A673 (cell line): ENCODE measurements at regions not wholly inside any gene's neighbourhood (a gene's known extent, or its start where the extent isn't known, plus 50 kb on each side); places are given as distances from the start of the nearest gene placed in this dataset.
A peak's percentile ranks its signal among the peaks of the same experiment; 100 is the strongest.

ENCODE experiments used
- BruUV-seq: library from RNA; stranded (reverse); fragments of 400-500 nt; replicated peaks from 2 replicates; lab custom pipeline; 2021; lab: Mats Ljungman, UMichigan
- CTCF ChIA-PET: fragments of 300-600 bp; sonication (Branson Sonifier 250); formaldehyde crosslinking; loops from one replicate; lab custom pipeline; 2022; ENCODE audit warnings: antibody characterized with exemption; lab: Charles Lee
- POLR2A ChIA-PET: fragments of 300-600 bp; sonication (Branson Sonifier 250); formaldehyde crosslinking; loops from one replicate; lab custom pipeline; 2022; ENCODE audit warnings: antibody characterized with exemption; ENCODE audit not compliant: low non-redundant PET; lab: Charles Lee
- DNase-seq: peaks from one replicate; pipeline ENCODE4 v3.0.0-alpha.2; 2015; ENCODE audit warnings: low spot score
- H3K27ac ChIP-seq: fragments of 200-600 bp; sonication (generic); 2 replicates; pipeline ENCODE4 v1.5.1; 2016; ENCODE audit warnings: mixed run types, low read depth, mild to moderate bottlenecking, mixed read lengths, antibody characterized with exemption, low read length; ENCODE audit not compliant: poor library complexity, severe bottlenecking
- H3K27me3 ChIP-seq: fragments of 200-600 bp; sonication (generic); replicated peaks from 2 replicates; pipeline ENCODE4 v1.6.1; 2017; ENCODE audit warnings: mixed run types, low read depth, mild to moderate bottlenecking, mixed read lengths, antibody characterized with exemption, low read length; ENCODE audit not compliant: insufficient read depth, poor library complexity
- H3K36me3 ChIP-seq: fragments of 200-600 bp; sonication (generic); 2 replicates; pipeline ENCODE4 v1.6.1; 2016; ENCODE audit warnings: mixed run types, mild to moderate bottlenecking, mixed read lengths, antibody characterized with exemption, low read length; ENCODE audit not compliant: insufficient read depth, poor library complexity, severe bottlenecking
- H3K4me1 ChIP-seq: fragments of 200-600 bp; sonication (generic); 2 replicates; pipeline ENCODE4 v1.6.1; 2017; ENCODE audit warnings: mixed run types, mild to moderate bottlenecking, mixed read lengths, antibody characterized with exemption, low read length; ENCODE audit not compliant: insufficient read depth, poor library complexity, severe bottlenecking
- H3K4me3 ChIP-seq: fragments of 200-600 bp; sonication (generic); 2 replicates; pipeline ENCODE4 v1.5.1; 2016; ENCODE audit warnings: low read depth, mixed run types, mild to moderate bottlenecking, mixed read lengths, low read length; ENCODE audit not compliant: poor library complexity, severe bottlenecking
- H3K9me3 ChIP-seq: fragments of 200-600 bp; sonication (generic); 2 replicates; pipeline ENCODE4 v1.6.1; 2016; ENCODE audit warnings: mixed run types, low read depth, mild to moderate bottlenecking, mixed read lengths, antibody characterized with exemption, low read length; ENCODE audit not compliant: poor library complexity, severe bottlenecking
- EZH2 ChIP-seq: fragments of 200-600 bp; sonication (generic); IDR thresholded peaks from 2 replicates; pipeline ENCODE4 v1.6.1; 2017; ENCODE audit warnings: borderline replicate concordance, low read depth, mild to moderate bottlenecking, mixed read lengths, antibody characterized with exemption, low read length; ENCODE audit not compliant: poor library complexity, severe bottlenecking
- intact Hi-C: fragments of 100-400 bp; cut with micrococcal nuclease; formaldehyde crosslinking; loops from one replicate; pipeline ENCODE4 v1.10.0; 2022; ENCODE audit not compliant: unreplicated experiment
- TF ChIP-seq, protein P1 (sequence below): fragments of 300-800, 200-600 bp; sonication (generic); conservative IDR thresholded peaks from 2 replicates; pipeline ENCODE4 v1.5.1; 2017; ENCODE audit warnings: low read depth, mild to moderate bottlenecking, antibody characterized with exemption, low read length, moderate library complexity, mixed read lengths

DNA sequence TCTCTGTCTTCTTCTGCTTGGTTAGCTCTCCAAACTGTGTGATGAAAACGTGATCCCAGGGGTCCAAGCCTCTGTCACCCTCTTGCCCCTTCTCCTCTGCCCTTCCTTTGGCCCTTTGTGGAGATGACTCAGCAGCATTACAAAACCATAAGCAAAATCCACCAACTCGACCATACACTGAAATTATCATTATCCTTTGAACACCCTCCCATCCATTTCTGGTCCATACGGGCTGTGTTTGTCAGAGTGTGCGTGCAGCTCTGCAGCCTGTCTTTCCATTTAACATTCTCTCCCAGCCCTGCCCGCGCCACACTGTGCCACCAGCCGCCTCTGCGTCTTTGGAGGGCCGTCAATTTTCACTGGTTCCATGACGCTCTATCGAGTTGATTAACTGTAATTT lies 69.2 kb downstream of the SLC25A47 start:
- CTCF ChIA-PET: no interaction called here
- H3K4me1 ChIP-seq: peaks cover 48% of the 10 kb centered on the region
- no peak for TF ChIP-seq EZH2
- TF ChIP-seq, protein P1, sequence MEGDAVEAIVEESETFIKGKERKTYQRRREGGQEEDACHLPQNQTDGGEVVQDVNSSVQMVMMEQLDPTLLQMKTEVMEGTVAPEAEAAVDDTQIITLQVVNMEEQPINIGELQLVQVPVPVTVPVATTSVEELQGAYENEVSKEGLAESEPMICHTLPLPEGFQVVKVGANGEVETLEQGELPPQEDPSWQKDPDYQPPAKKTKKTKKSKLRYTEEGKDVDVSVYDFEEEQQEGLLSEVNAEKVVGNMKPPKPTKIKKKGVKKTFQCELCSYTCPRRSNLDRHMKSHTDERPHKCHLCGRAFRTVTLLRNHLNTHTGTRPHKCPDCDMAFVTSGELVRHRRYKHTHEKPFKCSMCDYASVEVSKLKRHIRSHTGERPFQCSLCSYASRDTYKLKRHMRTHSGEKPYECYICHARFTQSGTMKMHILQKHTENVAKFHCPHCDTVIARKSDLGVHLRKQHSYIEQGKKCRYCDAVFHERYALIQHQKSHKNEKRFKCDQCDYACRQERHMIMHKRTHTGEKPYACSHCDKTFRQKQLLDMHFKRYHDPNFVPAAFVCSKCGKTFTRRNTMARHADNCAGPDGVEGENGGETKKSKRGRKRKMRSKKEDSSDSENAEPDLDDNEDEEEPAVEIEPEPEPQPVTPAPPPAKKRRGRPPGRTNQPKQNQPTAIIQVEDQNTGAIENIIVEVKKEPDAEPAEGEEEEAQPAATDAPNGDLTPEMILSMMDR: no peak
- no peaks in the 10 kb centered on the region for H3K27me3 ChIP-seq
- no TSS peak for BruUV-seq
- no peak overlapping the region for H3K4me3 ChIP-seq
- intact Hi-C loops: no loop called here
- no peaks in the 10 kb centered on the region for H3K36me3 ChIP-seq
- POLR2A ChIA-PET: no interaction called here
- DNase-seq: no peak
- H3K27ac ChIP-seq: no peak overlapping the region
- no peaks in the 10 kb centered on the region for H3K9me3 ChIP-seq

DNA sequence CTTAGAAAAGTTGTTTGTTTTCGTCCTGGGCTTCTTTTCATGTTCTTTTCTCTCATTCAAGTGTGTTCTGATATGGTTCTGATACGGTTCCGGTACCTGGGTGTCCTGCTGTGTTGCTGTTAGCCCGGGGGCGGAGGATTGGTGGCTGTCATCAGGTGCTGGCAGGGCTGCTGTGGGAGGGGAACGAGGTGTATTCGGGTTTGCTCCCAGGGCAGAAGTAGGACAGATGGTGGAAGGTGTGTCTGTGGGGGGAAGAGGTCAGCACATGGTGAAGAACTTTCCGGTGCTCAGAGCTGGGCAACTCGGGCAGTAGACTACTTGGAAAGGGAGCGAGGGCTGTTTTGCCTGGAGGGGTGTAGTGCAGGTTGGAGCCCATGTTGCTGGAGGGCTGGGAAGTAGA lies 70.2 kb downstream of the SLC25A47 start:
- TF ChIP-seq, protein P1: no peak
- TF ChIP-seq EZH2: no peak
- peak overlapping the region; percentile 4 for H3K27ac ChIP-seq
- H3K4me3 ChIP-seq: no peak overlapping the region
- no peaks in the 10 kb centered on the region for H3K27me3 ChIP-seq
- peaks cover 39% of the 10 kb centered on the region for H3K4me1 ChIP-seq
- DNase-seq: no peak
- intact Hi-C loops: no loop called here
- BruUV-seq: no TSS peak
- ChIA-PET CTCF (no interaction called here), POLR2A (no interaction called here)
- no peaks in the 10 kb centered on the region for H3K9me3 ChIP-seq
- H3K36me3 ChIP-seq: no peaks in the 10 kb centered on the region

DNA sequence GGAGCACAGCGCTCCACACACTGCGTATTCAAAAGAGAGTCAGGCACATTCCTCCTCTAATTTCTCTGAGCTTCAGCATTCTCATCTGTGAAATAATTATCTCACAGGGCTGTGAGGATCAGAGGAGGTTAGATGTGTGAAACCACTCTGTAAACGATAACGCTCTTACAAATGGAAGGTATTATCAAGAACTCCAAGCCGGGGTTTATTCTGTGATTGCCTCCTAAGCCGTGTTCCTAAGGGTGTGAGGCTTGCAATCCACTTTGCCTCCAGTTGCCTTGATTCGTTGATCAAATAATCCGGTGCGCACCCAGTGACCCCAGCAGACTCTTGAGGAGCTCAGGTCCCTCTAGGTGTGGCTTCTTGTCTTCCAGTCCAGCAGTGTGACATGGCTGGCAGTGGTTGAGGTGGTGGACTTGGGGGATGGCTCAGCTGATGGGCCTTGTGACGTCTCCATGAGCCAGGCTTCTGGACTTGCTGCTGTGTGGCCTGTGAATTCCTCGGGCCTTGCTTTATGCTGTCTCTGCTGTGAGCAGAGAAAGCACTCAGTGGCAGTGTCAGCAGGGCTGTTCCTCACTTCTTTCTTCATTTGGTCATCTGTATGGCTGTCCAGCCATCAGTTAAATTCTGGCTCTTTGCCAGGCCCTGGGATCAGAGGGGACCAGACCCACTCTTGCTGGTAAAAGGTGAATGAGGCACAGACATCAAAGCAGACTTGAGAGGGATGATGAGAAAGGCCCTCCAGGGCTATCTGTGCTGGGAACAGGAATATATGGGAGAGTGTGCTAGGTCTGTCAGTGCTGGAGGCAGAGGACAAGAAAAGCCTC lies 71.0 kb downstream of the SLC25A47 start:
- intact Hi-C loops: no loop called here
- Histone ChIP-seq H3K27me3 (no peaks in the 10 kb centered on the region), H3K36me3 (no peaks in the 10 kb centered on the region), H3K4me1 (peaks cover 40% of the 10 kb centered on the region), H3K4me3 (no peak overlapping the region), H3K9me3 (no peaks in the 10 kb centered on the region), H3K27ac (no peak overlapping the region)
- POLR2A ChIA-PET: no interaction called here
- no TSS peak for BruUV-seq
- TF ChIP-seq, protein P1: no peak
- TF ChIP-seq EZH2: no peak
- DNase-seq: no peak
- CTCF ChIA-PET: no interaction called here
